Fibroblast of lung (primary cell): ENCODE measurements at regions not wholly inside any gene's neighbourhood (a gene's known extent, or its start where the extent isn't known, plus 50 kb on each side); places are given as distances from the start of the nearest gene placed in this dataset.

ENCODE experiments used
- CTCF ChIP-seq, 2 donors: IDR thresholded peaks in 1 of 2; conservative IDR thresholded peaks in 1 of 2; 1 replicate in 1 of 2; 2 replicates in 1 of 2; pipeline ENCODE4 v1.5.1; 2011 to 2012; ENCODE audit warnings: low read length in 2 of 2, control low read depth in 1 of 2, inconsistent platforms in 1 of 2, low read depth in 1 of 2, mild to moderate bottlenecking in 1 of 2
- EZH2 ChIP-seq: IDR thresholded peaks from 2 replicates; pipeline ENCODE4 v1.5.1; 2012; ENCODE audit warnings: low read length, control low read depth, mild to moderate bottlenecking; ENCODE audit errors: missing control alignments

- TF ChIP-seq CTCF (conservative IDR thresholded peaks at IDR 0.05 in 1 of 2, IDR thresholded peaks at IDR 0.05 in 1 of 2; ENCODE audit: low read depth in 1 of 2, low read length in 2 of 2) (no peak), EZH2 (no peak)
These were observed 356.8 kb upstream of the ST6GAL2 start for GRCh38 chr2:107242811-107243210.
